Fibroblast of lung (primary cell): ENCODE measurements at regions not wholly inside any gene's neighbourhood (a gene's known extent, or its start where the extent isn't known, plus 50 kb on each side); places are given as distances from the start of the nearest gene placed in this dataset.

Source experiments
- DNase-seq, 2 donors: peaks; one replicate each; pipeline versions ENCODE4 v3.0.0 to v3.0.0-alpha.2; 2010; ENCODE audit warnings: low read depth in 2 of 2
- H2AFZ ChIP-seq: 2 replicates; pipeline ENCODE4 v1.5.1; 2012; ENCODE audit warnings: low read length, control low read depth, inconsistent platforms
- H3K27ac ChIP-seq: 2 replicates; pipeline ENCODE4 v1.5.1; 2011; ENCODE audit warnings: low read length, control low read depth; ENCODE audit not compliant: insufficient read depth
- H3K27me3 ChIP-seq: 2 replicates; pipeline ENCODE4 v1.5.1; 2011; ENCODE audit warnings: mild to moderate bottlenecking, low read length; ENCODE audit not compliant: control insufficient read depth, insufficient read depth
- H3K36me3 ChIP-seq: 2 replicates; pipeline ENCODE4 v1.5.1; 2011; ENCODE audit warnings: low read length; ENCODE audit not compliant: control insufficient read depth, insufficient read depth
- H3K4me1 ChIP-seq: 2 replicates; pipeline ENCODE4 v1.5.1; 2011; ENCODE audit warnings: low read length; ENCODE audit not compliant: control insufficient read depth, insufficient read depth; ENCODE audit errors: extremely low read depth
- H3K4me2 ChIP-seq: 2 replicates; pipeline ENCODE4 v1.5.1; 2011; ENCODE audit warnings: low read length, control low read depth; ENCODE audit not compliant: insufficient read depth; ENCODE audit errors: extremely low read depth
- H3K4me3 ChIP-seq, 4 experiments: fragments of 200-600 bp in 1 of 4; sonication (generic) in 1 of 4; replicated peaks in 1 of 4; 2 replicates each; pipeline ENCODE4 v1.5.1; 2011 to 2016; ENCODE audit warnings: low read length in 4 of 4, low read depth in 3 of 4, mild to moderate bottlenecking in 3 of 4, control low read depth in 2 of 4, inconsistent platforms in 1 of 4, mixed read lengths in 1 of 4; ENCODE audit not compliant: insufficient read depth in 1 of 4; ENCODE audit errors: control extremely low read depth in 1 of 4
- H3K79me2 ChIP-seq: 2 replicates; pipeline ENCODE4 v1.5.1; 2012; ENCODE audit warnings: mild to moderate bottlenecking, low read length, inconsistent platforms; ENCODE audit not compliant: control insufficient read depth, insufficient read depth
- H3K9ac ChIP-seq: 2 replicates; pipeline ENCODE4 v1.5.1; 2011; ENCODE audit warnings: mild to moderate bottlenecking, low read length, control low read depth; ENCODE audit not compliant: insufficient read depth
- H3K9me3 ChIP-seq: 2 replicates; pipeline ENCODE4 v1.5.1; 2012; ENCODE audit warnings: low read depth, low read length; ENCODE audit not compliant: control insufficient read depth, insufficient read depth
- H4K20me1 ChIP-seq: 2 replicates; pipeline ENCODE4 v1.5.1; 2011; ENCODE audit warnings: low read length; ENCODE audit not compliant: control insufficient read depth, insufficient read depth; ENCODE audit errors: extremely low read depth
- CTCF ChIP-seq, 2 donors: IDR thresholded peaks in 1 of 2; conservative IDR thresholded peaks in 1 of 2; 1 replicate in 1 of 2; 2 replicates in 1 of 2; pipeline ENCODE4 v1.5.1; 2011 to 2012; ENCODE audit warnings: low read length in 2 of 2, control low read depth in 1 of 2, inconsistent platforms in 1 of 2, low read depth in 1 of 2, mild to moderate bottlenecking in 1 of 2
- EZH2 ChIP-seq: IDR thresholded peaks from 2 replicates; pipeline ENCODE4 v1.5.1; 2012; ENCODE audit warnings: low read length, control low read depth, mild to moderate bottlenecking; ENCODE audit errors: missing control alignments

GRCh38 chr2:175633227-175633626 is 368.8 kb downstream of the LNPK start:
- no peak overlapping the region for H3K4me3 ChIP-seq
- H3K79me2 ChIP-seq: no peaks in the 10 kb centered on the region
- no peaks in the 10 kb centered on the region for H3K36me3 ChIP-seq
- no peak for DNase-seq
- no peak overlapping the region for H2AFZ ChIP-seq
- no peak overlapping the region for H3K27ac ChIP-seq
- no peaks in the 10 kb centered on the region for H3K4me1 ChIP-seq
- H3K9ac ChIP-seq: no peak overlapping the region
- no peaks in the 10 kb centered on the region for H3K27me3 ChIP-seq
- TF ChIP-seq EZH2: no peak
- TF ChIP-seq CTCF (conservative IDR thresholded peaks at IDR 0.05 in 1 of 2, IDR thresholded peaks at IDR 0.05 in 1 of 2; ENCODE audit: low read depth in 1 of 2, low read length in 2 of 2): no peak
- H4K20me1 ChIP-seq: no peaks in the 10 kb centered on the region
- H3K9me3 ChIP-seq: no peaks in the 10 kb centered on the region
- H3K4me2 ChIP-seq: no peak overlapping the region

DNA sequence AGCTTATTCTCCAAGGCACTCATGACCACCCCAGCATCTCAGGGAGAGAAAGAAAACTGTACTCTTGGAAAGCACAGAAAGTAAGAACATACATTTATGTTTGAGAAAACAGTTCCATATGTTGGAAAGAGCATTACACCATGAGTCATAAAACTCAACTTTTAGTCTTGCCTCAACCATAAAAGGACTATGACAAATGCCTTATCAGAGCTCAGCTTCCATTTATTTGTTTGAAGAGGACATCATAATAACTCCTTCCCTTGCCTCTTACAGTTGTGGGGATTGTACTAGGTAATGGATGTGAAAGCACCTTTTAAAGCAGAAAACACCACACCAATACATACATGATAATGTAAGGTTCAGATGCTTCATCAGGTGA is 370.8 kb downstream of the LNPK start:
- Histone ChIP-seq H3K27me3 (no peaks in the 10 kb centered on the region), H3K79me2 (no peaks in the 10 kb centered on the region), H3K4me1 (no peaks in the 10 kb centered on the region), H3K9me3 (no peaks in the 10 kb centered on the region), H3K4me3 (no peak overlapping the region), H3K9ac (no peak overlapping the region), H3K27ac (no peak overlapping the region), H2AFZ (no peak overlapping the region), H4K20me1 (no peaks in the 10 kb centered on the region), H3K36me3 (no peaks in the 10 kb centered on the region), H3K4me2 (no peak overlapping the region)
- no peak for TF ChIP-seq CTCF (conservative IDR thresholded peaks at IDR 0.05 in 1 of 2, IDR thresholded peaks at IDR 0.05 in 1 of 2; ENCODE audit: low read depth in 1 of 2, low read length in 2 of 2)
- no peak for TF ChIP-seq EZH2
- no peak for DNase-seq

DNA sequence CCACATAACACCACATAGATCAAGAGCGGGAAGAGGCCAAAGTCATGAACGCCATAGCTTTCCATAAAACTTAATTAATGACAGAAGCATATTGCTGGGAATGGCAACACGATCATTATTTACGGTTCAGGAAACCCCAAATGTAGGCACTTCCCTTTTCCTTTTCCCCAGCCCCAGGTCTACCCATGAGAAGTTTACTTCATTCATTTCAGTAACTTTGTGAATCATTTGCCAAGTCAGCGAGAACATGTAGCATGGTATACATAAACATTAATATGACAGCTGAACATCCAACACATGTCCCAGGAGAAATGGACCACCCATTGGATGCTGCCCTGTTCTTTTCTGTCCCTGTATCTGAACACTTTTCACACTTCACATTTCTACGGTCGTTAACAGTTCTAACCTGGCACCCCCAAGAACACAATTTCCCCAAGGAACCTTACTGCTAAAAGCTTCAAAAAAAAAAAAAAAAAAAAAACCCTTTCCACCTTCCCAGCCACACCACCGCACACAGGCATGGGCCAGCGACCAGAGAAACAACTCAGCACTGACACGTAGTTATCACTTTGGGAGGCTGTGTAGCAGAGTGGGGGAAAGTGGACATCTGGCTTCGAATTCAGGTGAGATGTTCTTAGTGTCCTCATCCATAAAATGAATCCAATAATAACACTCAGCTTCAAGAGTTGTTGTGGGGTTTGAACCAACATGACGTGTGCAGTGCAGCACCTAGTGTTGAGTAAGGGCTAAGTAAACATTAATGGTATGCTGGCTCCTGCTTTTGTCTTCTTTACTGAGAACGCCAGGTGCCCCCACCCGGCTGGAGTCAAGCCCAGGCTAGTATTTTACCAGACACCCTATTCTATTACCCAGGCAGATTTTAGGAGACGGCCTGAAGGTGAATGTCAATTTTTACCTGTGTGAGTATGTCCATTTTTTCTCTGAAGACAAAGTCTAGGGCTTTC is 371.5 kb downstream of the LNPK start:
- H3K4me1 ChIP-seq: no peaks in the 10 kb centered on the region
- H3K27me3 ChIP-seq: no peaks in the 10 kb centered on the region
- no peaks in the 10 kb centered on the region for H4K20me1 ChIP-seq
- no peak overlapping the region for H3K4me3 ChIP-seq
- H3K27ac ChIP-seq: no peak overlapping the region
- H3K79me2 ChIP-seq: no peaks in the 10 kb centered on the region
- H3K4me2 ChIP-seq: no peak overlapping the region
- no peak overlapping the region for H3K9ac ChIP-seq
- no peak for TF ChIP-seq EZH2
- no peak for TF ChIP-seq CTCF (conservative IDR thresholded peaks at IDR 0.05 in 1 of 2, IDR thresholded peaks at IDR 0.05 in 1 of 2; ENCODE audit: low read depth in 1 of 2, low read length in 2 of 2)
- no peaks in the 10 kb centered on the region for H3K9me3 ChIP-seq
- no peaks in the 10 kb centered on the region for H3K36me3 ChIP-seq
- H2AFZ ChIP-seq: no peak overlapping the region
- DNase-seq: no peak
